ENCODE measurements at regions not wholly inside any gene's neighbourhood (a gene's known extent, or its start where the extent isn't known, plus 50 kb on each side); places are given as distances from the start of the nearest gene placed in this dataset.

DNA sequence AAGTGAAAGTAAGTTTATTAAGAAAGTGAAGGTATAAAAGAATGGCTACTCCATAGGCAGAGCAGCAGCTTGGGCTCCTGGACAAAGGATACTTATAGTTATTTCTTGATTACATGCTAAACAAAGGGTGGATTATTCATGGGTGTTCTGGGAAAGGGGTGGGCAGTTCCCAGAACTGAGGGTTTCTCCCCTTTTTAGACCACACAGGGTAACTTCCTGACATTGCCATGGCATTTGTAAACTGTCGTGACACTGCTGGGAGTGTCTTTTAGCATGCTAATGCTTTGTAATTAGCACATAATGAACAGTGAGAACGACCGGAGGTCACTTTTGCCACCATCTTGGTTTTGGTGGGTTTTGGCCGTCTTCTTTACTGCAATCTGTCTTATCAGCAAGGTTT lies 557.6 kb downstream of the SPRY1 start:
- TF ChIP-seq, protein P1, sequence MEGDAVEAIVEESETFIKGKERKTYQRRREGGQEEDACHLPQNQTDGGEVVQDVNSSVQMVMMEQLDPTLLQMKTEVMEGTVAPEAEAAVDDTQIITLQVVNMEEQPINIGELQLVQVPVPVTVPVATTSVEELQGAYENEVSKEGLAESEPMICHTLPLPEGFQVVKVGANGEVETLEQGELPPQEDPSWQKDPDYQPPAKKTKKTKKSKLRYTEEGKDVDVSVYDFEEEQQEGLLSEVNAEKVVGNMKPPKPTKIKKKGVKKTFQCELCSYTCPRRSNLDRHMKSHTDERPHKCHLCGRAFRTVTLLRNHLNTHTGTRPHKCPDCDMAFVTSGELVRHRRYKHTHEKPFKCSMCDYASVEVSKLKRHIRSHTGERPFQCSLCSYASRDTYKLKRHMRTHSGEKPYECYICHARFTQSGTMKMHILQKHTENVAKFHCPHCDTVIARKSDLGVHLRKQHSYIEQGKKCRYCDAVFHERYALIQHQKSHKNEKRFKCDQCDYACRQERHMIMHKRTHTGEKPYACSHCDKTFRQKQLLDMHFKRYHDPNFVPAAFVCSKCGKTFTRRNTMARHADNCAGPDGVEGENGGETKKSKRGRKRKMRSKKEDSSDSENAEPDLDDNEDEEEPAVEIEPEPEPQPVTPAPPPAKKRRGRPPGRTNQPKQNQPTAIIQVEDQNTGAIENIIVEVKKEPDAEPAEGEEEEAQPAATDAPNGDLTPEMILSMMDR (IDR thresholded peaks at IDR 0.05; ENCODE audit: partially characterized antibody, unreplicated experiment): no peak
- Mint-ChIP-seq H3K27ac (ENCODE audit: unreplicated experiment) (no peak overlapping the region), H3K27me3 (ENCODE audit: unreplicated experiment) (no peaks in the 10 kb centered on the region), H3K4me1 (ENCODE audit: low read depth, unreplicated experiment) (peaks cover 8% of the 10 kb centered on the region), H3K4me3 (ENCODE audit: unreplicated experiment) (no peak overlapping the region), H3K36me3 (ENCODE audit: unreplicated experiment) (no peaks in the 10 kb centered on the region), H3K9me3 (ENCODE audit: unreplicated experiment) (no peaks in the 10 kb centered on the region)
- no peak for DNase-seq

GRCh38 chr4:123955167-123955800 lies 558.7 kb downstream of the SPRY1 start:
- Mint-ChIP-seq H3K27me3 (ENCODE audit: unreplicated experiment) (no peaks in the 10 kb centered on the region), H3K9me3 (ENCODE audit: unreplicated experiment) (no peaks in the 10 kb centered on the region), H3K4me1 (ENCODE audit: low read depth, unreplicated experiment) (peaks cover 8% of the 10 kb centered on the region), H3K27ac (ENCODE audit: unreplicated experiment) (no peak overlapping the region), H3K36me3 (ENCODE audit: unreplicated experiment) (no peaks in the 10 kb centered on the region), H3K4me3 (ENCODE audit: unreplicated experiment) (no peak overlapping the region)
- TF ChIP-seq, protein P1 (IDR thresholded peaks at IDR 0.05; ENCODE audit: partially characterized antibody, unreplicated experiment): no peak
- no peak for DNase-seq

GRCh38 chr4:123956204-123956603 lies 559.6 kb downstream of the SPRY1 start:
- H3K4me1 Mint-ChIP-seq (ENCODE audit: low read depth, unreplicated experiment): peaks cover 5% of the 10 kb centered on the region
- DNase-seq: no peak
- H3K4me3 Mint-ChIP-seq (ENCODE audit: unreplicated experiment): no peak overlapping the region
- no peak overlapping the region for H3K27ac Mint-ChIP-seq (ENCODE audit: unreplicated experiment)
- no peaks in the 10 kb centered on the region for H3K27me3 Mint-ChIP-seq (ENCODE audit: unreplicated experiment)
- no peaks in the 10 kb centered on the region for H3K9me3 Mint-ChIP-seq (ENCODE audit: unreplicated experiment)
- no peaks in the 10 kb centered on the region for H3K36me3 Mint-ChIP-seq (ENCODE audit: unreplicated experiment)
- TF ChIP-seq, protein P1 (IDR thresholded peaks at IDR 0.05; ENCODE audit: partially characterized antibody, unreplicated experiment): no peak

DNA sequence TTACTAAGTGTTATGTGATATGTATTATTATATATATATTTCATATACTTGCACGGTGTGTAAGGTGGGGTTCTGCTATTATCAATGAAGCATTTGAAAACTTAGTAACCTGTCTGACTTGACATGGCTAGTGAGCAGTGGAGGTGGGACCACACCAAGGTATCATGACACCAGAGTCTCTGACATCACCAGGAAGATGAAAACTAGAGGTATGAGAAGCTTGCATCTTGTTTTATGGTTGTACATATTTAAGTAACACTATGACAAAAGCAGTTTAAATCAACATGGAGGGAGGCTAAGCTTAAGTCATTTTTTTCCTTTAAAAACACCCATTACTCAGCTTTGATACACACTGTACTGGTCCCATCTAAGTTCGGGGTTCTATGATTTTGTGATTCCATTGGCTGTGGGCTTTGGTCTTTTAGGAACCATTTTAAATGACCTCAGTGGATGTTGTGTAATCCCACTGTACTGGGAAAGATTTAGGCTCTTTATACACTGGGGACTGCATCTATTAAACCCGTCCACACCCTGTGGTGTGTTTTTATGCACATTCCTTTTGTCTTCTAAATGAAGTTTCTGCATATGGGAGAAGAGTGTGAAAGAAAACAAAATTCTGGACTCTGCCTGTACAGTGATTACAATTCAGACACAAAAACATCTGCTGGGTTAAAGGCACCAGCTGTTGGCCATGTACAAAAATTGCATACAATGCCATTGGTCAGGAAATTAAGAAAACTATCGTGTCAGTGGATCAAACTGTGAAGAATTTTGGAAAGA lies 570.6 kb downstream of the SPRY1 start:
- DNase-seq: no peak
- Mint-ChIP-seq H3K4me1 (ENCODE audit: low read depth, unreplicated experiment) (peaks cover 7% of the 10 kb centered on the region), H3K27me3 (ENCODE audit: unreplicated experiment) (no peaks in the 10 kb centered on the region), H3K9me3 (ENCODE audit: unreplicated experiment) (peaks cover 4% of the 10 kb centered on the region), H3K27ac (ENCODE audit: unreplicated experiment) (no peak overlapping the region), H3K36me3 (ENCODE audit: unreplicated experiment) (no peaks in the 10 kb centered on the region), H3K4me3 (ENCODE audit: unreplicated experiment) (no peak overlapping the region)
- TF ChIP-seq, protein P1 (IDR thresholded peaks at IDR 0.05; ENCODE audit: partially characterized antibody, unreplicated experiment): no peak

- H3K4me3 Mint-ChIP-seq (ENCODE audit: unreplicated experiment): no peak overlapping the region
- TF ChIP-seq, protein P1 (IDR thresholded peaks at IDR 0.05; ENCODE audit: partially characterized antibody, unreplicated experiment): no peak
- peaks cover 10% of the 10 kb centered on the region for H3K36me3 Mint-ChIP-seq (ENCODE audit: unreplicated experiment)
- H3K9me3 Mint-ChIP-seq (ENCODE audit: unreplicated experiment): peaks cover 7% of the 10 kb centered on the region
- H3K4me1 Mint-ChIP-seq (ENCODE audit: low read depth, unreplicated experiment): peaks cover 23% of the 10 kb centered on the region
- H3K27ac Mint-ChIP-seq (ENCODE audit: unreplicated experiment): no peak overlapping the region
- no peak for DNase-seq
- peaks cover 2% of the 10 kb centered on the region for H3K27me3 Mint-ChIP-seq (ENCODE audit: unreplicated experiment)
Measured at GRCh38 chr4:123972031-123972430, 575.4 kb downstream of the SPRY1 start.

All from glutamatergic neuron (in vitro differentiated cells).